ENCODE measurements at regions not wholly inside any gene's neighbourhood (a gene's known extent, or its start where the extent isn't known, plus 50 kb on each side); places are given as distances from the start of the nearest gene placed in this dataset.

DNA sequence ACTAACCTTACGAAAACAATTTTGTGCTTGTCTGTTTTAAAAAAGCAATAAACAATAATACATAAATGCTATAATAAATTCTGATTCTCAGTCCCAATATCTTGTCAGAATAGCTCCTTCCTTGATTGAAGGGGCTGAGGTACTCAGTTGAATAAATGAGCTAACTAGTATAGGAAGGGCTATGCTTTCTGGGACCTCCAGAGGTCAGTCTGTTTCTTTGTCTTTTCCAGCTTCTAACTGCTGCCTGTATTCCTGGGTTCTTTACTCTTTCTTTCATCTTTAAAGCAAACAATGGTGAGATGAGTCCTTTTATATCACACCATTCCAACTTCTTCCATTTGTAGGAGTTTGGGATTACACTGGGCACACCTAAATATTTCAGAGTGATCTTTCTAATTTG is 1297.0 kb upstream of the ATXN8OS start:
- no peaks in the 10 kb centered on the region for H3K36me3 Mint-ChIP-seq (ENCODE audit: low read depth)
- H3K4me1 Mint-ChIP-seq (ENCODE audit: low read depth) = no peaks in the 10 kb centered on the region
- H3K4me3 Mint-ChIP-seq (ENCODE audit: unreplicated experiment) = no peak overlapping the region
- H3K9me3 Mint-ChIP-seq (ENCODE audit: low read depth) = no peaks in the 10 kb centered on the region
- TF ChIP-seq CTCF (IDR thresholded peaks at IDR 0.05) = peak; percentile 45
- no peaks in the 10 kb centered on the region for H3K27me3 Mint-ChIP-seq (ENCODE audit: low read depth)
- DNase-seq (ENCODE audit: low spot score) = no peak
- no peak overlapping the region for H3K27ac Mint-ChIP-seq (ENCODE audit: unreplicated experiment)

GRCh38 chr13:68808456-68808855 is 1299.2 kb upstream of the ATXN8OS start:
- H3K4me3 Mint-ChIP-seq (ENCODE audit: unreplicated experiment) = no peak overlapping the region
- H3K4me1 Mint-ChIP-seq (ENCODE audit: low read depth) = no peaks in the 10 kb centered on the region
- no peaks in the 10 kb centered on the region for H3K27me3 Mint-ChIP-seq (ENCODE audit: low read depth)
- DNase-seq (ENCODE audit: low spot score) = no peak
- H3K36me3 Mint-ChIP-seq (ENCODE audit: low read depth) = no peaks in the 10 kb centered on the region
- H3K9me3 Mint-ChIP-seq (ENCODE audit: low read depth) = no peaks in the 10 kb centered on the region
- no peak overlapping the region for H3K27ac Mint-ChIP-seq (ENCODE audit: unreplicated experiment)
- TF ChIP-seq CTCF (IDR thresholded peaks at IDR 0.05) = no peak

DNA sequence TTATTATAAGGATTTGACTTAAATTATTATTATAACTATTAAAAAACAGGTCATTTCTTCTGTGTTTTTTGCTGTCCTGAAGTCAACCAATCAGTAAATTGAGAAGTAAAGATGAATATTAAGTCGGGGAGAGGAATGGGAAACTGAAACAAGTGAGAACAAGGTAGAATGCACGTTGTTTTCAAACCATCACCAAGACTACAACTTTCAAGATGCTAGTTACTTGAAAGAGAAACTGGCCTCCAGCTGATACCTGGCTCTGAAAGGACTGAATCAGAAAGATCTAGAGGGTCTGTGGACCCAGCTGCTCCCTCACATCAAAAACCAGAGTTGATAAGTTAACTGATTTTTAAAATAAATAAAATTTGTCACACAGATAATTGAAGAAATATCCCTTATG is 1301.5 kb upstream of the ATXN8OS start:
- H3K4me1 Mint-ChIP-seq (ENCODE audit: low read depth) = no peaks in the 10 kb centered on the region
- no peaks in the 10 kb centered on the region for H3K9me3 Mint-ChIP-seq (ENCODE audit: low read depth)
- no peak for TF ChIP-seq CTCF (IDR thresholded peaks at IDR 0.05)
- no peaks in the 10 kb centered on the region for H3K27me3 Mint-ChIP-seq (ENCODE audit: low read depth)
- H3K36me3 Mint-ChIP-seq (ENCODE audit: low read depth) = no peaks in the 10 kb centered on the region
- no peak for DNase-seq (ENCODE audit: low spot score)
- H3K4me3 Mint-ChIP-seq (ENCODE audit: unreplicated experiment) = no peak overlapping the region
- H3K27ac Mint-ChIP-seq (ENCODE audit: unreplicated experiment) = no peak overlapping the region

DNA sequence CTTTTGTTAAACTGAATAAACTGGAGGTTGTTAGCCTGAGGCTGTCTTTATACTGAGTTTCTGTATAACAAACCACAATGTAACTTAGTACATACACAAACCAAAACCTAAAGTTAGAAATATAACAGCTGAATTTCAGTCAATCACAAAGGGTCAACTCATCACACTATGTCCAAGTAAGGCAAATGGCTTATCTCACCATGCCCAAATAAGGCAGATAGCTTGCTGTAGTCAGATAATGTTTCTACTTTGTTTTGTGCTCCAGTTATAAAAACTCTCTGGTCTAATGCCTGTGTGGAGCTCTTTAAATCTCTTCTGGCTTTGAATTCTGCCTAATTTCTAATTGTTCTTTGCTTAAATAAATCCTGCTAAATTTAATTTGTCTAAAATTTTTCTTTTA is 1323.4 kb upstream of the ATXN8OS start:
- H3K27ac Mint-ChIP-seq (ENCODE audit: unreplicated experiment) = no peak overlapping the region
- no peak for DNase-seq (ENCODE audit: low spot score)
- peaks cover 1% of the 10 kb centered on the region for H3K36me3 Mint-ChIP-seq (ENCODE audit: low read depth)
- no peaks in the 10 kb centered on the region for H3K27me3 Mint-ChIP-seq (ENCODE audit: low read depth)
- H3K9me3 Mint-ChIP-seq (ENCODE audit: low read depth) = peaks cover 7% of the 10 kb centered on the region
- H3K4me3 Mint-ChIP-seq (ENCODE audit: unreplicated experiment) = no peak overlapping the region
- no peaks in the 10 kb centered on the region for H3K4me1 Mint-ChIP-seq (ENCODE audit: low read depth)
- no peak for TF ChIP-seq CTCF (IDR thresholded peaks at IDR 0.05)

DNA sequence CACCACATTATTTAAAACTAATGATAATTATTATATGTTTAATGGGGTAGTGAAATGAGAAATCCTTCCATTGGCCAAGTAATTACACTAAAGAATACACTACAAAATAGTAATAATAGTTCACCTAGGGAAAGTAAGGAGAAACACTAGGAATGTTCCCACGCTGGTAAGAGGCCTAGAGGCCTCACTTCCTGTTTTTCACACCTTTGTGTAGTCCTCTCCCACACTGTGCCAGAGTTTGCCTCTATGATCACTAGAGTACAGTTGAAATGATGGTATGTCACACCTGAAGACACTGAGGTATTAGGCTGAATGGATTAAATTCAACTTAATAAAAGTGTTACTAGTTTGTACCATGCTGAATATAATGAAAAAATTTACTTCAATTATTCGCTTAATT is 1348.0 kb upstream of the ATXN8OS start:
- H3K4me1 Mint-ChIP-seq (ENCODE audit: low read depth) = no peaks in the 10 kb centered on the region
- H3K9me3 Mint-ChIP-seq (ENCODE audit: low read depth) = no peaks in the 10 kb centered on the region
- no peak for TF ChIP-seq CTCF (IDR thresholded peaks at IDR 0.05)
- H3K4me3 Mint-ChIP-seq (ENCODE audit: unreplicated experiment) = no peak overlapping the region
- no peaks in the 10 kb centered on the region for H3K27me3 Mint-ChIP-seq (ENCODE audit: low read depth)
- H3K36me3 Mint-ChIP-seq (ENCODE audit: low read depth) = no peaks in the 10 kb centered on the region
- DNase-seq (ENCODE audit: low spot score) = no peak
- no peak overlapping the region for H3K27ac Mint-ChIP-seq (ENCODE audit: unreplicated experiment)
